HG03442 (cell line): ENCODE measurements at regions not wholly inside any gene's neighbourhood (a gene's known extent, or its start where the extent isn't known, plus 50 kb on each side); places are given as distances from the start of the nearest gene placed in this dataset.
"Not testable (repeated sequence)": the region's sequence is repeated elsewhere in the genome, so short reads cannot be mapped to it uniquely, and the experiment has no call there.

Source experiments
- ATAC-seq: cut with Tn5 transposase; IDR thresholded peaks from one replicate; pipeline ENCODE4 v1.9.1; 2021; ENCODE audit warnings: mild to moderate bottlenecking, moderate library complexity; ENCODE audit not compliant: unreplicated experiment

GRCh38 chr17:445839-446238, 93.2 kb upstream of the RPH3AL start, which contains the start of gene RFLNB:
Gene RFLNB (minus strand): TSS chr17:445939.
- ATAC-seq = not testable (repeated sequence)

- no peak for ATAC-seq
Measured at GRCh38 chr17:444879-445454, 92.4 kb upstream of the RPH3AL start.

- ATAC-seq = no peak
Measured at GRCh38 chr17:443109-443508, 90.5 kb upstream of the RPH3AL start.

- ATAC-seq = no peak
Measured at GRCh38 chr17:441155-441950, 88.7 kb upstream of the RPH3AL start.

- ATAC-seq = no peak
Measured at GRCh38 chr17:438191-438590, 85.6 kb upstream of the RPH3AL start.

GRCh38 chr17:437545-437944, 84.9 kb upstream of the RPH3AL start:
- ATAC-seq = no peak

- ATAC-seq = no peak
Measured at GRCh38 chr17:436571-436970, 84.0 kb upstream of the RPH3AL start.

GRCh38 chr17:432471-432870, 79.9 kb upstream of the RPH3AL start:
- not testable (repeated sequence) for ATAC-seq

GRCh38 chr17:431494-431893, 78.9 kb upstream of the RPH3AL start:
- ATAC-seq = no peak

GRCh38 chr17:429589-429988, 77.0 kb upstream of the RPH3AL start:
- ATAC-seq = no peak

- ATAC-seq = no peak
Measured at GRCh38 chr17:428414-428813, 75.8 kb upstream of the RPH3AL start.

- ATAC-seq = no peak
Measured at GRCh38 chr17:427891-428290, 75.3 kb upstream of the RPH3AL start.

GRCh38 chr17:427327-427726, 74.7 kb upstream of the RPH3AL start:
- no peak for ATAC-seq

- no peak for ATAC-seq
Measured at GRCh38 chr17:422196-422930, 69.8 kb upstream of the RPH3AL start.

- no peak for ATAC-seq
Measured at GRCh38 chr17:420479-421175, 68.0 kb upstream of the RPH3AL start.

- ATAC-seq = no peak
Measured at GRCh38 chr17:419073-419735, 66.6 kb upstream of the RPH3AL start.

- ATAC-seq = no peak
Measured at GRCh38 chr17:418421-418751, 65.8 kb upstream of the RPH3AL start.

GRCh38 chr17:417691-418420, 65.2 kb upstream of the RPH3AL start:
- ATAC-seq = no peak

GRCh38 chr17:416293-417206, 63.9 kb upstream of the RPH3AL start:
- no peak for ATAC-seq
